HEK293 (cell line): ENCODE measurements at regions not wholly inside any gene's neighbourhood (a gene's known extent, or its start where the extent isn't known, plus 50 kb on each side); places are given as distances from the start of the nearest gene placed in this dataset.

Experiments used
- CTCF ChIA-PET: fragments of 350-600 bp; formaldehyde crosslinking; extraction: SDS; loops from one replicate; lab custom pipeline; 2021; ENCODE audit warnings: antibody characterized with exemption; lab: Yijun Ruan, JAX
- POLR2A ChIA-PET: fragments of 300-600 bp; formaldehyde crosslinking; extraction: SDS; loops from one replicate; lab custom pipeline; 2020; ENCODE audit warnings: antibody characterized with exemption, inconsistent platforms; lab: Yijun Ruan, JAX
- H3K27ac ChIP-seq: fragments of 200-500 bp; sonication (Bioruptor generic); 2 replicates; pipeline ENCODE4 v1.5.1; 2014; ENCODE audit warnings: low read depth, low read length, control low read depth, inconsistent platforms; ENCODE audit errors: extremely low read depth
- H3K36me3 ChIP-seq, 2 experiments: fragments of 200-500 bp in 1 of 2; sonication (Bioruptor generic) in 1 of 2; 1 replicate in 1 of 2; 2 replicates in 1 of 2; pipeline ENCODE4 v1.5.1; 2014 to 2017; ENCODE audit warnings: inconsistent platforms in 2 of 2, low read length in 2 of 2; ENCODE audit not compliant: control insufficient read depth in 2 of 2, insufficient read depth in 1 of 2
- H3K4me1 ChIP-seq: fragments of 200-500 bp; sonication (Bioruptor generic); 2 replicates; pipeline ENCODE4 v1.5.1; 2014; ENCODE audit warnings: mild to moderate bottlenecking, low read length, inconsistent platforms; ENCODE audit not compliant: control insufficient read depth, insufficient read depth
- H3K4me3 ChIP-seq: 2 replicates; pipeline ENCODE4 v1.5.1; 2011; ENCODE audit warnings: low read depth, mild to moderate bottlenecking, control low read depth, low read length, moderate library complexity
- H3K9me3 ChIP-seq: fragments of 200-500 bp; sonication (Bioruptor generic); 2 replicates; pipeline ENCODE4 v1.5.1; 2014; ENCODE audit warnings: low read depth, low read length, inconsistent platforms; ENCODE audit not compliant: control insufficient read depth, insufficient read depth
- ATF2 ChIP-seq: fragments of 450-650 bp; formaldehyde crosslinking; IDR thresholded peaks from 2 replicates; pipeline ENCODE4 v1.5.1; 2016; ENCODE audit warnings: missing biosample characterization, missing genetic modification characterization, low read depth
- EGR2 ChIP-seq: fragments of 450-650 bp; formaldehyde crosslinking; IDR thresholded peaks from 2 replicates; pipeline ENCODE4 v1.5.1; 2016; ENCODE audit warnings: low read depth, missing biosample characterization, missing genetic modification characterization
- GLI2 ChIP-seq: fragments of 450-650 bp; formaldehyde crosslinking; IDR thresholded peaks from 2 replicates; pipeline ENCODE4; 2017; ENCODE audit warnings: missing biosample characterization, missing genetic modification characterization, low read depth, borderline replicate concordance
- HOXC10 ChIP-seq: sonication (generic); formaldehyde crosslinking; IDR thresholded peaks from 2 replicates; pipeline ENCODE4 v1.8.1; 2023; ENCODE audit warnings: mild to moderate bottlenecking, missing genetic modification reagents
- OSR2 ChIP-seq: fragments of 450-650 bp; formaldehyde crosslinking; IDR thresholded peaks from 2 replicates; pipeline ENCODE4 v1.5.1; 2016; ENCODE audit warnings: missing biosample characterization, missing genetic modification characterization
- PRDM1 ChIP-seq: fragments of 450-650 bp; formaldehyde crosslinking; IDR thresholded peaks from 2 replicates; pipeline ENCODE4; 2016; ENCODE audit warnings: missing biosample characterization, missing genetic modification characterization
- ZBTB20 ChIP-seq: fragments of 450-650 bp; formaldehyde crosslinking; IDR thresholded peaks from 2 replicates; pipeline ENCODE4 v1.5.1; 2016; ENCODE audit warnings: missing biosample characterization, missing genetic modification characterization
- ZBTB8A ChIP-seq: fragments of 450-650 bp; formaldehyde crosslinking; IDR thresholded peaks from 2 replicates; pipeline ENCODE4 v1.5.1; 2016; ENCODE audit warnings: missing biosample characterization, missing genetic modification characterization
- ZNF138 ChIP-seq: fragments of 450-650 bp; formaldehyde crosslinking; IDR thresholded peaks from 2 replicates; pipeline ENCODE4 v1.5.1; 2016; ENCODE audit warnings: missing biosample characterization, missing genetic modification characterization, borderline replicate concordance
- ZNF155 ChIP-seq: fragments of 450-650 bp; formaldehyde crosslinking; IDR thresholded peaks from 2 replicates; pipeline ENCODE4 v1.5.1; 2016; ENCODE audit warnings: missing biosample characterization, missing genetic modification characterization
- ZNF19 ChIP-seq: fragments of 450-650 bp; formaldehyde crosslinking; IDR thresholded peaks from 2 replicates; pipeline ENCODE4; 2016; ENCODE audit warnings: missing biosample characterization, missing genetic modification characterization, low read depth
- ZNF37A ChIP-seq: fragments of 450-650 bp; IDR thresholded peaks from 2 replicates; pipeline ENCODE4 v1.5.1; 2018; ENCODE audit warnings: missing biosample characterization, missing genetic modification characterization
- ZNF544 ChIP-seq: fragments of 450-650 bp; formaldehyde crosslinking; IDR thresholded peaks from 2 replicates; pipeline ENCODE4 v1.5.0; 2017; ENCODE audit warnings: missing biosample characterization, missing genetic modification characterization
- ZNF585B ChIP-seq: fragments of 450-650 bp; formaldehyde crosslinking; IDR thresholded peaks from 2 replicates; pipeline ENCODE4 v1.5.1; 2016; ENCODE audit warnings: missing biosample characterization, missing genetic modification characterization
- ZNF621 ChIP-seq: fragments of 450-650 bp; formaldehyde crosslinking; IDR thresholded peaks from 2 replicates; pipeline ENCODE4 v1.5.1; 2017; ENCODE audit warnings: missing biosample characterization, missing genetic modification characterization
- ZNF623 ChIP-seq: fragments of 450-650 bp; formaldehyde crosslinking; IDR thresholded peaks from 2 replicates; pipeline ENCODE4 v1.5.1; 2016; ENCODE audit warnings: missing biosample characterization, missing genetic modification characterization
- ZNF670 ChIP-seq: fragments of 450-650 bp; formaldehyde crosslinking; IDR thresholded peaks from 2 replicates; pipeline ENCODE4 v1.5.1; 2016; ENCODE audit warnings: missing biosample characterization, missing genetic modification characterization, low read depth
- ZNF747 ChIP-seq: fragments of 450-650 bp; formaldehyde crosslinking; IDR thresholded peaks from 2 replicates; pipeline ENCODE4 v1.5.1; 2016; ENCODE audit warnings: missing biosample characterization, missing genetic modification characterization
- ZSCAN16 ChIP-seq: fragments of 450-650 bp; formaldehyde crosslinking; IDR thresholded peaks from 2 replicates; pipeline ENCODE4 v1.5.1; 2016; ENCODE audit warnings: missing biosample characterization, missing genetic modification characterization
- TF ChIP-seq, protein P1 (sequence below): fragments of 450-650 bp; formaldehyde crosslinking; IDR thresholded peaks from 2 replicates; pipeline ENCODE4 v1.5.1; 2016; ENCODE audit warnings: missing biosample characterization, missing genetic modification characterization
- TF ChIP-seq, protein P2 (sequence below): fragments of 450-650 bp; formaldehyde crosslinking; IDR thresholded peaks from 2 replicates; pipeline ENCODE4 v1.5.0; 2017; ENCODE audit warnings: missing biosample characterization, missing genetic modification characterization, borderline replicate concordance

GRCh38 chr15:95485367-95485766 is 845.1 kb upstream of the NR2F2 start:
- Histone ChIP-seq H3K36me3 (no peaks in the 10 kb centered on the region), H3K4me1 (no peaks in the 10 kb centered on the region), H3K9me3 (no peaks in the 10 kb centered on the region), H3K27ac (no peak overlapping the region), H3K4me3 (no peak overlapping the region)
- CTCF ChIA-PET, result no interaction called here
- TF ChIP-seq ZNF138 (no peak), ZNF37A (tag by site-specific recombination) (no peak), ZSCAN16 (tag by site-specific recombination) (no peak), PRDM1 (tag by site-specific recombination) (no peak), ATF2 (tag by site-specific recombination) (peak; percentile 56; the same call in 1 of the 2 replicates)
- TF ChIP-seq, protein P1, sequence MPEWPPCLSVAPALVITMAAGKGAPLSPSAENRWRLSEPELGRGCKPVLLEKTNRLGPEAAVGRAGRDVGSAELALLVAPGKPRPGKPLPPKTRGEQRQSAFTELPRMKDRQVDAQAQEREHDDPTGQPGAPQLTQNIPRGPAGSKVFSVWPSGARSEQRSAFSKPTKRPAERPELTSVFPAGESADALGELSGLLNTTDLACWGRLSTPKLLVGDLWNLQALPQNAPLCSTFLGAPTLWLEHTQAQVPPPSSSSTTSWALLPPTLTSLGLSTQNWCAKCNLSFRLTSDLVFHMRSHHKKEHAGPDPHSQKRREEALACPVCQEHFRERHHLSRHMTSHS (tag by site-specific recombination), result no peak
- POLR2A ChIA-PET, result no interaction called here

GRCh38 chr15:95486224-95486623 is 844.3 kb upstream of the NR2F2 start:
- H3K4me1 ChIP-seq, result no peaks in the 10 kb centered on the region
- TF ChIP-seq ZNF747 (tag by site-specific recombination), result no peak
- no peak overlapping the region for H3K27ac ChIP-seq
- POLR2A ChIA-PET, result no interaction called here
- CTCF ChIA-PET, result no interaction called here
- no peaks in the 10 kb centered on the region for H3K36me3 ChIP-seq
- H3K9me3 ChIP-seq, result no peaks in the 10 kb centered on the region
- no peak overlapping the region for H3K4me3 ChIP-seq

GRCh38 chr15:95489103-95489502 is 841.4 kb upstream of the NR2F2 start:
- no peak for TF ChIP-seq ZNF155 (tag by site-specific recombination)
- no peak for TF ChIP-seq ZNF544
- TF ChIP-seq ZBTB20 (tag by site-specific recombination), result no peak
- TF ChIP-seq ZNF623 (tag by site-specific recombination), result no peak
- no peak for TF ChIP-seq HOXC10 (CRISPR knock-in tag)
- TF ChIP-seq ZNF19, result no peak
- TF ChIP-seq ZNF670 (tag by site-specific recombination), result no peak
- TF ChIP-seq GLI2 (tag by site-specific recombination), result no peak
- no peak for TF ChIP-seq ZNF585B (tag by site-specific recombination)
- no peak for TF ChIP-seq ZNF621 (tag by site-specific recombination)
- no peak for TF ChIP-seq OSR2 (tag by site-specific recombination)
- TF ChIP-seq EGR2 (tag by site-specific recombination), result no peak
- TF ChIP-seq, protein P2, sequence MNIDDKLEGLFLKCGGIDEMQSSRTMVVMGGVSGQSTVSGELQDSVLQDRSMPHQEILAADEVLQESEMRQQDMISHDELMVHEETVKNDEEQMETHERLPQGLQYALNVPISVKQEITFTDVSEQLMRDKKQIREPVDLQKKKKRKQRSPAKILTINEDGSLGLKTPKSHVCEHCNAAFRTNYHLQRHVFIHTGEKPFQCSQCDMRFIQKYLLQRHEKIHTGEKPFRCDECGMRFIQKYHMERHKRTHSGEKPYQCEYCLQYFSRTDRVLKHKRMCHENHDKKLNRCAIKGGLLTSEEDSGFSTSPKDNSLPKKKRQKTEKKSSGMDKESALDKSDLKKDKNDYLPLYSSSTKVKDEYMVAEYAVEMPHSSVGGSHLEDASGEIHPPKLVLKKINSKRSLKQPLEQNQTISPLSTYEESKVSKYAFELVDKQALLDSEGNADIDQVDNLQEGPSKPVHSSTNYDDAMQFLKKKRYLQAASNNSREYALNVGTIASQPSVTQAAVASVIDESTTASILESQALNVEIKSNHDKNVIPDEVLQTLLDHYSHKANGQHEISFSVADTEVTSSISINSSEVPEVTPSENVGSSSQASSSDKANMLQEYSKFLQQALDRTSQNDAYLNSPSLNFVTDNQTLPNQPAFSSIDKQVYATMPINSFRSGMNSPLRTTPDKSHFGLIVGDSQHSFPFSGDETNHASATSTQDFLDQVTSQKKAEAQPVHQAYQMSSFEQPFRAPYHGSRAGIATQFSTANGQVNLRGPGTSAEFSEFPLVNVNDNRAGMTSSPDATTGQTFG (tag by site-specific recombination), result no peak
- no peak for TF ChIP-seq ZBTB8A
- TF ChIP-seq ZNF37A (tag by site-specific recombination), result no peak
- Histone ChIP-seq H3K27ac (no peak overlapping the region), H3K4me3 (no peak overlapping the region), H3K36me3 (no peaks in the 10 kb centered on the region), H3K9me3 (no peaks in the 10 kb centered on the region), H3K4me1 (no peaks in the 10 kb centered on the region)
- ChIA-PET CTCF (interaction anchor here (0.6 kb wide), 1 partner anchor 51 kb away, joined by 3 read pairs; no protein-coding TSS in a partner anchor), POLR2A (no interaction called here)
